ENCODE measurements at regions not wholly inside any gene's neighbourhood (a gene's known extent, or its start where the extent isn't known, plus 50 kb on each side); places are given as distances from the start of the nearest gene placed in this dataset.

GRCh38 chr4:34800953-34801352 lies 1443.4 kb downstream of the ARAP2 start:
- no peak for TF ChIP-seq CTCF (IDR thresholded peaks at IDR 0.05; ENCODE audit: control extremely low read depth in 1 of 3, insufficient read depth in 1 of 3, low read depth in 1 of 3, low read length in 3 of 3)
- no peak for TF ChIP-seq POU5F1 (IDR thresholded peaks at IDR 0.05; ENCODE audit: low read depth, low read length)
- TF ChIP-seq CHD2 (IDR thresholded peaks at IDR 0.05; ENCODE audit: low read length) = no peak
- TF ChIP-seq POLR2A (IDR thresholded peaks at IDR 0.05; ENCODE audit: control extremely low read depth in 1 of 2, low read depth in 2 of 2, low read length in 2 of 2) = no peak
- no peak for TF ChIP-seq EGR1 (IDR thresholded peaks at IDR 0.05; ENCODE audit: borderline replicate concordance, low read depth, low read length)
- no peak for TF ChIP-seq USF2 (IDR thresholded peaks at IDR 0.05; ENCODE audit: low read length)
- TF ChIP-seq CBX8 (IDR thresholded peaks at IDR 0.05; ENCODE audit: borderline replicate concordance, low read depth, low read length) = no peak
- no peak for TF ChIP-seq GABPA (IDR thresholded peaks at IDR 0.05; ENCODE audit: borderline replicate concordance, insufficient read depth, low read length)
- TF ChIP-seq RAD21 (IDR thresholded peaks at IDR 0.05 in 1 of 2, conservative IDR thresholded peaks at IDR 0.05 in 1 of 2; ENCODE audit: low read depth in 2 of 2, low read length in 2 of 2) = no peak
- TF ChIP-seq TCF12 (IDR thresholded peaks at IDR 0.05; ENCODE audit: low read depth, low read length) = no peak
- TF ChIP-seq BRCA1 (IDR thresholded peaks at IDR 0.05; ENCODE audit: low read depth, low read length) = no peak
- TF ChIP-seq EZH2 (IDR thresholded peaks at IDR 0.05; ENCODE audit: low read depth, low read length, severe bottlenecking) = no peak
- TF ChIP-seq POLR2AphosphoS5 (IDR thresholded peaks at IDR 0.05; ENCODE audit: low read depth, low read length) = no peak
- TF ChIP-seq KDM5A (IDR thresholded peaks at IDR 0.05; ENCODE audit: low read length) = no peak
